SK-N-MC (cell line): ENCODE measurements at regions not wholly inside any gene's neighbourhood (a gene's known extent, or its start where the extent isn't known, plus 50 kb on each side); places are given as distances from the start of the nearest gene placed in this dataset.

Experiments used
- EZH2 ChIP-seq: fragments of 200-600 bp; sonication (generic); IDR thresholded peaks from one replicate; pipeline ENCODE4 v1.6.1; 2017; ENCODE audit warnings: antibody characterized with exemption
- POLR2AphosphoS5 ChIP-seq: IDR thresholded peaks from 2 replicates; pipeline ENCODE4 v1.6.1; 2012; ENCODE audit warnings: mild to moderate bottlenecking, low read depth, low read length, borderline replicate concordance

- no peak for TF ChIP-seq POLR2AphosphoS5
- no peak for TF ChIP-seq EZH2
Measured at GRCh38 chr10:91000985-91001384, 80.1 kb upstream of the ANKRD1 start.
